ENCODE measurements at regions not wholly inside any gene's neighbourhood (a gene's known extent, or its start where the extent isn't known, plus 50 kb on each side); places are given as distances from the start of the nearest gene placed in this dataset.

- Mint-ChIP-seq H3K36me3 (no peaks in the 10 kb centered on the region), H3K27me3 (no peaks in the 10 kb centered on the region), H3K9me3 (peaks cover 0 to 28% (median 12%) of the 10 kb centered on the region in 7 donors), H3K4me1 (no peaks in the 10 kb centered on the region), H3K27ac (no peak overlapping the region), H3K4me3 (no peak overlapping the region)
- no peak for ATAC-seq (ENCODE audit: low read depth in 2 of 2)
- no peak overlapping the region for H3K4me3 ChIP-seq (ENCODE audit: low read depth, low read length)
- H3K27me3 ChIP-seq (ENCODE audit: control insufficient read depth, insufficient read depth, low read length), result no peaks in the 10 kb centered on the region
- no peak overlapping the region for H3K27ac ChIP-seq (ENCODE audit: insufficient read depth, low read length, poor library complexity, severe bottlenecking)
- DNase-seq, result no peak
- no peaks in the 10 kb centered on the region for H3K36me3 ChIP-seq (ENCODE audit: control insufficient read depth, insufficient read depth, low read length)
- no peaks in the 10 kb centered on the region for H3K4me1 ChIP-seq (ENCODE audit: control insufficient read depth, insufficient read depth, low read length, poor library complexity, severe bottlenecking)
- peaks cover 0 to 24% of the 10 kb centered on the region in 2 experiments for H3K9me3 ChIP-seq (ENCODE audit: control insufficient read depth in 2 of 2, low read length in 2 of 2)
These were observed 285.8 kb upstream of the ZNF462 start for GRCh38 chr9:106577121-106577520.

GRCh38 chr9:106580546-106580945 lies 282.4 kb upstream of the ZNF462 start:
- H3K4me3 Mint-ChIP-seq, result no peak overlapping the region
- ATAC-seq (ENCODE audit: low read depth in 2 of 2) (no peak), DNase-seq (no peak)
- H3K27me3 Mint-ChIP-seq, result no peaks in the 10 kb centered on the region
- H3K27ac ChIP-seq (ENCODE audit: insufficient read depth, low read length, poor library complexity, severe bottlenecking), result no peak overlapping the region
- no peaks in the 10 kb centered on the region for H3K27me3 ChIP-seq (ENCODE audit: control insufficient read depth, insufficient read depth, low read length)
- no peak overlapping the region for H3K27ac Mint-ChIP-seq
- no peaks in the 10 kb centered on the region for H3K36me3 Mint-ChIP-seq
- no peaks in the 10 kb centered on the region for H3K36me3 ChIP-seq (ENCODE audit: control insufficient read depth, insufficient read depth, low read length)
- no peaks in the 10 kb centered on the region for H3K4me1 Mint-ChIP-seq
- H3K9me3 ChIP-seq (ENCODE audit: control insufficient read depth in 2 of 2, low read length in 2 of 2), result peaks cover 0 to 20% of the 10 kb centered on the region in 2 experiments
- H3K9me3 Mint-ChIP-seq, result peaks cover 0 to 25% (median 10%) of the 10 kb centered on the region in 7 donors
- H3K4me3 ChIP-seq (ENCODE audit: low read depth, low read length), result no peak overlapping the region
- H3K4me1 ChIP-seq (ENCODE audit: control insufficient read depth, insufficient read depth, low read length, poor library complexity, severe bottlenecking), result no peaks in the 10 kb centered on the region

GRCh38 chr9:106581973-106582372 lies 281.0 kb upstream of the ZNF462 start:
- Histone ChIP-seq H3K27me3 (ENCODE audit: control insufficient read depth, insufficient read depth, low read length) (no peaks in the 10 kb centered on the region), H3K9me3 (ENCODE audit: control insufficient read depth in 2 of 2, low read length in 2 of 2) (peaks cover 0 to 12% of the 10 kb centered on the region in 2 experiments), H3K27ac (ENCODE audit: insufficient read depth, low read length, poor library complexity, severe bottlenecking) (no peak overlapping the region), H3K4me1 (ENCODE audit: control insufficient read depth, insufficient read depth, low read length, poor library complexity, severe bottlenecking) (no peaks in the 10 kb centered on the region), H3K4me3 (ENCODE audit: low read depth, low read length) (no peak overlapping the region), H3K36me3 (ENCODE audit: control insufficient read depth, insufficient read depth, low read length) (no peaks in the 10 kb centered on the region)
- ATAC-seq (ENCODE audit: low read depth in 2 of 2) (no peak), DNase-seq (no peak)
- Mint-ChIP-seq H3K9me3 (peaks cover 0 to 22% (median 12%) of the 10 kb centered on the region in 7 donors), H3K27ac (no peak overlapping the region), H3K4me3 (no peak overlapping the region), H3K4me1 (no peaks in the 10 kb centered on the region), H3K36me3 (no peaks in the 10 kb centered on the region), H3K27me3 (no peaks in the 10 kb centered on the region)

DNA sequence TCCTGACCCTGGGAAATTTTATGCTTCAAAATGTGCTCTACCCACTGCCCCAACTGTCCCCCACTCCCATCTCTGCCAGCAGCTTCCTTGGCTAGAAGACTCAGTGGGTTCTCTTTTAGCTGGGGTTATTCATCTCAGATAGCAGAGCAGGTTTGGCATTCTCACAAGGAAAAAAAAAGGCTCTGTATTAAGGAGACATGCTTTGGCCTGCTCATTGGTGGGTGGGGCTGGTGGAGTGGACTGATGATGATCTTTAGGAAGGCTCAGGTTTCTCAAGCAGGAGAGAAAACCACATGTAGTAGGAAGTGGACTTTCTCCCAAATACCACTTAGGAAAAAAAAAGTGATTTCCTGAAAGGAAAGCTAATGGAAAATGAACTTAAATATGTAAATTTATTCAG lies 279.2 kb upstream of the ZNF462 start:
- Histone ChIP-seq H3K27ac (ENCODE audit: insufficient read depth, low read length, poor library complexity, severe bottlenecking) (no peak overlapping the region), H3K36me3 (ENCODE audit: control insufficient read depth, insufficient read depth, low read length) (no peaks in the 10 kb centered on the region), H3K27me3 (ENCODE audit: control insufficient read depth, insufficient read depth, low read length) (no peaks in the 10 kb centered on the region), H3K9me3 (ENCODE audit: control insufficient read depth in 2 of 2, low read length in 2 of 2) (peaks cover 0 to 2% of the 10 kb centered on the region in 2 experiments), H3K4me1 (ENCODE audit: control insufficient read depth, insufficient read depth, low read length, poor library complexity, severe bottlenecking) (no peaks in the 10 kb centered on the region), H3K4me3 (ENCODE audit: low read depth, low read length) (no peak overlapping the region)
- Mint-ChIP-seq H3K9me3 (peaks cover 0 to 21% (median 12%) of the 10 kb centered on the region in 7 donors), H3K4me3 (no peak overlapping the region), H3K27me3 (no peaks in the 10 kb centered on the region), H3K4me1 (no peaks in the 10 kb centered on the region), H3K36me3 (no peaks in the 10 kb centered on the region), H3K27ac (no peak overlapping the region)
- ATAC-seq (ENCODE audit: low read depth in 2 of 2) (no peak), DNase-seq (no peak)

- H3K4me1 Mint-ChIP-seq, result no peaks in the 10 kb centered on the region
- peaks cover 0 to 10% (median 7%) of the 10 kb centered on the region in 7 donors for H3K9me3 Mint-ChIP-seq
- H3K27ac Mint-ChIP-seq, result no peak overlapping the region
- no peak overlapping the region for H3K4me3 Mint-ChIP-seq
- H3K4me3 ChIP-seq (ENCODE audit: low read depth, low read length), result no peak overlapping the region
- no peaks in the 10 kb centered on the region for H3K27me3 ChIP-seq (ENCODE audit: control insufficient read depth, insufficient read depth, low read length)
- H3K9me3 ChIP-seq (ENCODE audit: control insufficient read depth in 2 of 2, low read length in 2 of 2), result no peaks in the 10 kb centered on the region
- H3K27ac ChIP-seq (ENCODE audit: insufficient read depth, low read length, poor library complexity, severe bottlenecking), result no peak overlapping the region
- H3K36me3 ChIP-seq (ENCODE audit: control insufficient read depth, insufficient read depth, low read length), result no peaks in the 10 kb centered on the region
- ATAC-seq (ENCODE audit: low read depth in 2 of 2) (no peak), DNase-seq (no peak)
- no peaks in the 10 kb centered on the region for H3K36me3 Mint-ChIP-seq
- no peaks in the 10 kb centered on the region for H3K27me3 Mint-ChIP-seq
- no peaks in the 10 kb centered on the region for H3K4me1 ChIP-seq (ENCODE audit: control insufficient read depth, insufficient read depth, low read length, poor library complexity, severe bottlenecking)
These were observed 275.9 kb upstream of the ZNF462 start for GRCh38 chr9:106587042-106587441.

DNA sequence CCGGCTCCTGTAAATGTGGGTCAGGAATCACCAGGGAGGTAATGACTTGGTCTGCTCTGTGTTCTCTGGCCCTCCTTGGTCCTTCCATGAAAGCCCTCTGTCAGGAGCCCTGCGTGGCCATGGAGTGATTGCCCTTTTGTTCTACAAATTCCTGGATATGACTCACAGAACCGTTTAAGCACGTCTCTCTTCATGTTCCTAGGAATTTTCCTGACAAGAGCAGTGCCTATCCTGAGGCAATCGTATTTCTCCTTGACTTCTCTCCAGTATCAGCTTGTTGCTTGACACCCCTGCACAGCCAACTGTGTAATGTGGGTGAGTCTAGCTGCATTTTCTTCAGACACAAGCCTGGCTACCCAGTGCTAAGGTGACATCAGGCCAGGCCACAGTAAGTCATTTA lies 274.3 kb upstream of the ZNF462 start:
- Histone ChIP-seq H3K27me3 (ENCODE audit: control insufficient read depth, insufficient read depth, low read length) (no peaks in the 10 kb centered on the region), H3K27ac (ENCODE audit: insufficient read depth, low read length, poor library complexity, severe bottlenecking) (no peak overlapping the region), H3K9me3 (ENCODE audit: control insufficient read depth in 2 of 2, low read length in 2 of 2) (peaks cover 0 to 4% of the 10 kb centered on the region in 2 experiments), H3K4me1 (ENCODE audit: control insufficient read depth, insufficient read depth, low read length, poor library complexity, severe bottlenecking) (no peaks in the 10 kb centered on the region), H3K36me3 (ENCODE audit: control insufficient read depth, insufficient read depth, low read length) (no peaks in the 10 kb centered on the region), H3K4me3 (ENCODE audit: low read depth, low read length) (no peak overlapping the region)
- Mint-ChIP-seq H3K27me3 (no peaks in the 10 kb centered on the region), H3K27ac (no peak overlapping the region), H3K36me3 (no peaks in the 10 kb centered on the region), H3K9me3 (peaks cover 0 to 12% (median 5%) of the 10 kb centered on the region in 7 donors), H3K4me1 (no peaks in the 10 kb centered on the region), H3K4me3 (no peak overlapping the region)
- no peak for DNase-seq
- ATAC-seq (ENCODE audit: low read depth in 2 of 2), result no peak

DNA sequence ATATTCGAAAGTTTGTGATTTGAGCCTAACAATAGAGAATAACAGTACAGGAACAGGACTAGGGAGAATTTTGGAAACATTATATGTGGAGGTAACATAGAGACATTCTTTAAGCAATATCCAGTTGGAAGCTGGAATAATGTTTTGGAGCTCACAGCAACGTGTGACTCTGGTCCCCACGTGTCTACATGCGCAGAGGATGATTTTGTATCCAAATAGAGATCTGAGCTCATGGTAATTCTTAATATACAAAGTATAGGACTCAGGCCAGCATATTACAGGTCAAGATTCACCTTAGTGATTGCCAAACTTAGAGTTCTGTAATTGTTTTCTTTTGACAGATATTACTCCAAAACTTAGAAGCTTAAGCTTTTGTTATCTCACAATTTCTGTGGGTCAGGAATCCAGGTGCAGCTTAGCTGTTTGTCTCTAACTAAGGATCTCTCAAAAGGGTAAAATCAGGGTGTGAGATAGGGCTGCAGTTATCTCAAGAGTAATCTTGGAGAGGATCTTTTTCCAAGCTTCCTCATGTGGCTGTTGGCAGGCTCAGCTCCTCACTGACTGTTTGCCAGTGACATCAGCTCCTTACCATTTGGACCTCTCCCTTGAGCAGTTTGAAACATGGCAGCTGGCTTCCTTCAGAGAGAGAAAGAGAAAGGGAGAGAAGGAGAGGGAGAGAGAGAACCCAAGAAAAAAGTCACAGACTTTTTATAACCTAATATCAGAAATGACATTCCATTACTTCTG lies 272.0 kb upstream of the ZNF462 start:
- Histone ChIP-seq H3K4me3 (ENCODE audit: low read depth, low read length) (no peak overlapping the region), H3K9me3 (ENCODE audit: control insufficient read depth in 2 of 2, low read length in 2 of 2) (peaks cover 0 to 4% of the 10 kb centered on the region in 2 experiments), H3K36me3 (ENCODE audit: control insufficient read depth, insufficient read depth, low read length) (no peaks in the 10 kb centered on the region), H3K4me1 (ENCODE audit: control insufficient read depth, insufficient read depth, low read length, poor library complexity, severe bottlenecking) (no peaks in the 10 kb centered on the region), H3K27ac (ENCODE audit: insufficient read depth, low read length, poor library complexity, severe bottlenecking) (no peak overlapping the region), H3K27me3 (ENCODE audit: control insufficient read depth, insufficient read depth, low read length) (no peaks in the 10 kb centered on the region)
- no peaks in the 10 kb centered on the region for H3K4me1 Mint-ChIP-seq
- H3K4me3 Mint-ChIP-seq, result no peak overlapping the region
- no peaks in the 10 kb centered on the region for H3K36me3 Mint-ChIP-seq
- no peak overlapping the region for H3K27ac Mint-ChIP-seq
- peaks cover 0 to 12% (median 5%) of the 10 kb centered on the region in 7 donors for H3K9me3 Mint-ChIP-seq
- DNase-seq, result no peak
- no peak for ATAC-seq (ENCODE audit: low read depth in 2 of 2)
- H3K27me3 Mint-ChIP-seq, result no peaks in the 10 kb centered on the region

DNA sequence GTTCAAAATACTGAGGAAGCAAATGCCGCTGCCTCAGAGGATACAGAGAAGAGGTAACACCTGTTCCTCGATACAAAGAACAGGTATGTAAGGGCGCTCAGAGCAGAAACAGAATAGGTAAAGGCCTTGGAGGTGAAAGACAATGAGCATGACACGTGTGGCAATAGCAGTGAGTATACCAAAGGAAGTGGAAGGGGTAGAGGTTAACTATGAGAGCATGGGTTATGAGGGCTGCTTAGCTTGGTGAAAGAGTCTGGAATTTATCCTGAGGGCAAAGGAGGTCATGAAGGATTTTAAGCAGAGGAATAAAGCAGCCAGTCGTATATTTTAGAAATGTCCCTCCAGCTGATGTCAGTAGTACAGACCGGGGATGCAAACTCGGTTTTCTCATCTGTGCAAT lies 269.8 kb upstream of the ZNF462 start:
- no peaks in the 10 kb centered on the region for H3K27me3 ChIP-seq (ENCODE audit: control insufficient read depth, insufficient read depth, low read length)
- DNase-seq (no peak), ATAC-seq (ENCODE audit: low read depth in 2 of 2) (no peak)
- H3K4me1 Mint-ChIP-seq, result no peaks in the 10 kb centered on the region
- H3K27ac Mint-ChIP-seq, result no peak overlapping the region
- H3K36me3 ChIP-seq (ENCODE audit: control insufficient read depth, insufficient read depth, low read length), result no peaks in the 10 kb centered on the region
- no peaks in the 10 kb centered on the region for H3K27me3 Mint-ChIP-seq
- H3K36me3 Mint-ChIP-seq, result no peaks in the 10 kb centered on the region
- no peak overlapping the region for H3K4me3 ChIP-seq (ENCODE audit: low read depth, low read length)
- H3K9me3 ChIP-seq (ENCODE audit: control insufficient read depth in 2 of 2, low read length in 2 of 2), result peaks cover 0 to 4% of the 10 kb centered on the region in 2 experiments
- H3K9me3 Mint-ChIP-seq, result peaks cover 0 to 6% (median 0%) of the 10 kb centered on the region in 7 donors
- H3K27ac ChIP-seq (ENCODE audit: insufficient read depth, low read length, poor library complexity, severe bottlenecking), result no peak overlapping the region
- H3K4me1 ChIP-seq (ENCODE audit: control insufficient read depth, insufficient read depth, low read length, poor library complexity, severe bottlenecking), result no peaks in the 10 kb centered on the region
- H3K4me3 Mint-ChIP-seq, result no peak overlapping the region
